Islet of Langerhans (tissue), 1 donor: ENCODE measurements at regions not wholly inside any gene's neighbourhood (a gene's known extent, or its start where the extent isn't known, plus 50 kb on each side); places are given as distances from the start of the nearest gene placed in this dataset.
"Not testable (repeated sequence)": the region's sequence is repeated elsewhere in the genome, so short reads cannot be mapped to it uniquely, and the experiment has no call there.

Experiments used
- FAIRE-seq: peaks from one replicate; lab custom pipeline; 2011; peaks lifted over from hg19 to GRCh38; lab: Jason Lieb, UNC

DNA sequence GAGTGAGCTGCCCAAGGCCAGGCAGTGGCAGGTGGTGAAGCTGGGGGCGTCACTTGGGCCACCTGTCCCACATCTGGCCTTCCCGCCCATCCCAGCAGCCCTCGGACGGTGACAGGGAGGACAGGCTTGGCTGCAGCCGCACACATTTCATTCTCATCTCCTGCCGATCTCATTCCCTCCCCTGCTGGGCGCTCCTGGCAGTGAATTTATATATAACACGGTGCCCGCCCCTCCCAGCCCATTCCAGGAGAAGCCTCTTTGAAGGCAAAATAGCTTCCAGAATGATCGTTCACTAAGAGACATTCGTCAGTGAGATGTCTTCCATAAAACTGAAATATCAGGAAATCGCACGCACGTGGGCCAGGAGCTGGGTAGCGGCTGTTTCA lies 861.3 kb downstream of the TBC1D22A start:
- no peak for FAIRE-seq

DNA sequence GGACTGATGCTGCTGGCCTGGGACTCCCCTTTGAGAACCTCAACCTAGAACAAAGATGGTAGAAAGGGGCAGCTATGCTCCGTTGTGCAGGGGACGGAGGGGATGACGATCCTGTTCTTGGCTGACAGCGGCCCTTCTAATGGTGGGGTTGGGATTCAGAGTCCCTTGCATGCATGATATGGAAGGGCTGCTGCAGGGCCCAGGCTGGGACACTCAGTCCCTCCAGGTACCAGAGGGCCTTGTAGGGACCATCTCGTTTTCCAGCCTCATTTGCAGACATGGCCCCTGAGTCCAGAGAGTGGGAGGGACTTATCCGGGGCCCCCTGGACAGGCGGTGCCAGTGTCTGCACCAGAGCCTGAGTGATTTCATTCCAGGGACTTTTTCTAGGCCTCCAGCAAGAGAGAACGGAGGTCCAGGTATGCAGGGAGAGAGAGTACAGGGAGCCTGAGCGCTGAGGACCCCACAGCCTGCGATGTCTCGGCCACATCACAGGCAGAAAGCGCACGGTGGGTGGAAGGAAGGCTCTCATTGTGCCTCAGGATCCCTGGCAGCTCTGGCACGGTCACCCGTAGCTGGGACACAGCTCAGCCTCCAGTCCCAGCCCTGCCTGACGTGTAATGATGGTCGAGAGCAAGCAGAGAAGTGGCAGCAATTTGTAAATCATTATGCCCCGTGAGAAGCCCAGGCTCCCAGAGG lies 860.8 kb downstream of the TBC1D22A start:
- FAIRE-seq: no peak

GRCh38 chr22:47622541-47622940 lies 860.1 kb downstream of the TBC1D22A start:
- no peak for FAIRE-seq

- no peak for FAIRE-seq
These were observed 858.8 kb downstream of the TBC1D22A start for GRCh38 chr22:47621253-47621652.

- FAIRE-seq: no peak
These were observed 857.9 kb downstream of the TBC1D22A start for GRCh38 chr22:47620391-47620790.

DNA sequence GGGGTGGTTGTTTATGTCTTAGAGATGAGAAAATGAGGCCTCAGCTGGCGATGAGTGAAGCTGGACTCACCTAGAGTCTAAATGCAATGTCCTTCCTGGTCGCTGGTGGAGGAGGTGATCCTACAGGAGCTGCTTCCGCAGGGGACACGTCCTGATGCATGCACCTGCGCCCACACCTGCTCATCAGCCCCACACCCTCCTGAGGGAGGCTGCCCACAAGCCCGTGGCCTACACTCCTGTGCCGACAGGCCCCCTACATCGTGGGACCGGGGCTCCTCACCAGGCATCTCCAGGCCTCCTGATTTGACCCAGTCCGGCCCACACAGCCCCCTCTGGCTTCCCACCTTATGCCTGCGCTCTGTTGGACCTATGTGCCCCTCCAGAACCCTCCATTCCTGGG lies 857.2 kb downstream of the TBC1D22A start:
- no peak for FAIRE-seq

- FAIRE-seq: no peak
These were observed 855.9 kb downstream of the TBC1D22A start for GRCh38 chr22:47618180-47619010.

DNA sequence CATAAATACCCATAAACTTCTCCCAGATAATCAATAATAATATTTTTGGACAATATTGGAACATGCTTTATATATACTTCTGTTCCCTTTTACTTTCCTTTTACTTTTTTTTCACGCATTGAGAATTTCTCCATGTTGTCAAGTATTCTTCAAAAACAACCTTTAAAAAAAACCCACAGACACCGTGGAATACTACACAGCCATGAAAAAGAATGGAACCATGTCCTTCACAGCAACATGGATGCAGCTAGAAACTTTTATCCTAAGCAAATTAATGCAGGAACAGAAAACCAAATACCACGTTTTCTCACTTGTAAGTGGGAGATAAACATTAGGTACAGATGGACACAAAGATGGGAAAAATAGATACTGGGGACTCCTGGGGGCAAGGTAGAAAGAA lies 854.7 kb downstream of the TBC1D22A start:
- FAIRE-seq: no peak

DNA sequence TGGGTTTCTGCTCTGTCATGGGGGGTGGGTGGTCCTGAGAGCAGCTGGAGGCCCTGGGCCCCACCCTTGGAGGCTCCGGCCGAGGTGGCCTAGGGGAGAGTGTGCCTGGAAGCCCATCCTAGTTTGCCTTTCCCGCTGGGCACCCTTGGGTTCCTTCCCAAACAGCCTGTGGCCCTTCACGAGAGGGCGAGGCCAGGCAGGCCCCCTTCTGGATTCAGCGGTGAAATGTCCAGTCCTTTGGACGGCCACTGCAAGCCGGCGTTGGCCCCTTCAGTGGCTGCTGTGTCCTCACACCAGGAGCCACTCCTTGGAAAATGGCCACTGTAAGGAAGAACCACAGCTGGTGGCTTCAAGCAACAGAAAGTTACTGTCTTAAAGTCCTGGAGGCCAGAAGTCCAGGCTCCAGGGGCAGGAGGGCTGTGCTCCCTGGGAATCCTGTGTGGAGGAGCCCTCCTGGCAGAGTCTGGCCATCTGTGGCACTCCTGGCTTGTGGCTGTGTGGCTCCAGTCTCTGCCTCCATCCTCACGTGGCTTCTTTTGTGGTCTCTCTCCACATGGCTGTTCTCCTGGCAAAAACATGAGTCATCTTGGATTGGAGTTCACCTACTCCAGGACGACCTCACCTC lies 854.1 kb downstream of the TBC1D22A start:
- no peak for FAIRE-seq

- no peak for FAIRE-seq
These were observed 852.6 kb downstream of the TBC1D22A start for GRCh38 chr22:47615051-47615450.

DNA sequence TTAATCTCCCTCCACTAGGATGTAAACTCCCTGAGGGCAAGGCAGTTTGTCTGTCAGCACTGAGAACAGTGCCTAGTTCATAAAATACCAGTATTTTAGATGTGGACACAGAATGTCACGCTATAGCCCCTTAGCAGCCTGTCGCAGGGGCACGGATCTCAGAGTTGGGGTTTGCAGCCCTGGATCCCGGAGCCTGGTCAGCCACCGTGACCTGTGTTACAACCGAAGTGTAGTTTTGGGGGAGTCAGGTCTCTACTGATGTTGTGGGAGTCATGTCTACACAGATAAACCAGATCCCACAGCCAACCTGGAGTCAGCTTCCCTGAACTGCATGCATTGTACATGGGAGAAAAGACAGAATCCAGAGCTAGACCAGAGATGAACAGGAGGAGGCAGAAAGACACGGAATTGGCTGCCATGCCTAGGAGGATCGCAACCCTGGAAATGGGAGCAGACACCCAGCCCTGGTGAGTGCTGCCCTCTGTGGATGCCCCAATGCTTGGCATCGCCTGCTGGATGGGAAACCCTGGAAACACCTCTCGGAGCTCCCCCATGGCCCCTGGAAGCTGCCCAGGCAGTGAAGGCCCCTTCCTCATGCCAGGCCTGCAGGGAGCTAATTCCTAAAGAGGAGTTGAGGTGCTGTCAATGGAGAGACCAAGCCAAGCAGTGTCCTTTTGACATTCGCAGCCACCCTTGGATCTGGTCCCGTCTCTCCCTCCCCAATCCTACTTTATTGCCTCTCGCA lies 851.3 kb downstream of the TBC1D22A start:
- no peak for FAIRE-seq

- FAIRE-seq: not testable (repeated sequence)
These were observed 850.7 kb downstream of the TBC1D22A start for GRCh38 chr22:47613181-47613580.

DNA sequence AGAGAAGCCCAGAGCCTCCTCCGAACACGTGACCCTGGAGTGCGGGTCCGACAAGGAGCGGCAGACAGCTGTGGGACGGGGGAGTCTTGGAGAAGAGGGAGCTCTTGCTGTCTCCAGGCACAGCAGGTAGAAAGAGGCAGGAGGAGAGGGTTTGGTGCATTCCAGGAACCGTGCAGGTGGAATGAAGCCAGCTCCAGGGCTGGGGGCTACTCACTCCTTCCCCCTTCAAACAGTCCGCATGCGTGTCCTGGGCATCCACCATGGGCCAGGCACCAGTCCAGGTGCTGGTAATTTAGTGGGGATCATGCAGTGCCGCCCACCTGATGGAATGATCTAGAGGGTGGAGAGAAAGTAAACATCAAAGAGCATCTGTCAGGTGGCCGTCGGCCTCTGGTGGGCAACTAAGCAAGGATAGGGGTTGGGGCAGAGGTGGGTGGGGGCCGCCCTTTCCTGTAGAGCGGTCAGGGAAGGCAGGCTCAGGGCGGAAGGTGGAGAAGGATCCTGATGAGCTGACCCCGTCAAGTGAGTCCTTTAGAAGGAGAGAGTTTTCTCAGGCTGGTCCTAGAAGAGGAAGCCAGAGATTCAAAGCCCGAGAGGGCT lies 850.0 kb downstream of the TBC1D22A start:
- no peak for FAIRE-seq

DNA sequence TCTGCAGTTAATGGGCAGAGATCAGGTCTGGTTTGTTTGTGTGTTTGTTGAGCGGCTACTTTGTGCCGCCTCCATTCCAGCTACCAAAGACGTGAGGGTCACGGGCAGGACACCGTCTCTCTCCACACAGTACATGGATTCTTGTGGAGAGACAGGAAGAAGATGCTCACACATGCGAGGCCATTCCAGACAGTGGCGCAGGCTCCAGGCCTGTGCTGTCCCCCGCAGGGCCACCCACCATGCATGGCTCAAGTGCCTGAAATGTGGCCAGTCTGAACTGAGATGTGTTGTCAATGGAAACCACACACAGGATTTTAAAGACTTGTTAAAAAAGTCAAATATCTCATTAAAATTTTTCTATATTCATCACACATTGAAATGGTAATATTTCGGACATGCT lies 848.3 kb downstream of the TBC1D22A start:
- no peak for FAIRE-seq

GRCh38 chr22:47610281-47610680 lies 847.8 kb downstream of the TBC1D22A start:
- FAIRE-seq: no peak

GRCh38 chr22:47609653-47610052 lies 847.2 kb downstream of the TBC1D22A start:
- no peak for FAIRE-seq

GRCh38 chr22:47608421-47608820 lies 846.0 kb downstream of the TBC1D22A start:
- no peak for FAIRE-seq

DNA sequence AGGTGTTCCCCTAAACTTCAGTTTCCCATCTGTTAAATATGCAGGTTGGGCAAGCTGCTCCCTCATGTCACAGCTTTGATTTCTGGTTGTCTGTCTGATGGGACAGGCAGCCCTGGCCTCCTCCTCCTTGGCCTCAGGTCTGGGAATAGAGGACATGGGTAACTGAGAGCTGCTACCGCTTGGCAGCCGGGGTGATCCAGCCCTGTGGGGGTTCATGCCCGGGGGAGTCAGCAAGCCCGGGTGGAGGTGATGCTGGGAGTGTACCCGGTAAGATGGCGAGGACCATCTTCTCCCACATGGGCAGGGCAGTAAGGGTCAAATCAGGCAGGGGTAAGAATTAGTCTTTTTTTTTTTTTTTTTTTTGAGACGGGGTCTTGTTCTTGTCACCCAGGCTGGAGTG lies 845.0 kb downstream of the TBC1D22A start:
- no peak for FAIRE-seq

- FAIRE-seq: no peak
These were observed 844.0 kb downstream of the TBC1D22A start for GRCh38 chr22:47606426-47606825.

- FAIRE-seq: no peak
These were observed 843.4 kb downstream of the TBC1D22A start for GRCh38 chr22:47605886-47606285.

GRCh38 chr22:47605441-47605840 lies 843.0 kb downstream of the TBC1D22A start:
- FAIRE-seq: no peak

GRCh38 chr22:47604563-47604962 lies 842.1 kb downstream of the TBC1D22A start:
- FAIRE-seq: no peak
